ENCODE measurements at regions not wholly inside any gene's neighbourhood (a gene's known extent, or its start where the extent isn't known, plus 50 kb on each side); places are given as distances from the start of the nearest gene placed in this dataset.
"Not testable (repeated sequence)": the region's sequence is repeated elsewhere in the genome, so short reads cannot be mapped to it uniquely, and the experiment has no call there.

- DNase-seq, result no peak
- no peak overlapping the region for H3K9ac ChIP-seq (ENCODE audit: low read length in 3 of 3)
- no peaks in the 10 kb centered on the region for H3K4me1 ChIP-seq (ENCODE audit: control insufficient read depth in 2 of 3, insufficient read depth in 2 of 3, low read depth in 1 of 3, low read length in 3 of 3)
- H3K27ac ChIP-seq (ENCODE audit: low read depth in 2 of 2, low read length in 2 of 2), result no peak overlapping the region
- intact Hi-C loops (cut with DNase I), result no loop called here
- no peak for FAIRE-seq
- H3K36me3 ChIP-seq (ENCODE audit: control insufficient read depth in 2 of 3, insufficient read depth in 3 of 3, low read length in 3 of 3), result no peaks in the 10 kb centered on the region
- TF ChIP-seq CTCF (IDR thresholded peaks at IDR 0.05; ENCODE audit: borderline replicate concordance, extremely low read depth, insufficient read depth), result no peak
- no peaks in the 10 kb centered on the region for H3K27me3 ChIP-seq (ENCODE audit: control insufficient read depth, insufficient read depth, low read length)
- H3K4me3 ChIP-seq (ENCODE audit: low read length in 3 of 3), result no peak overlapping the region
- no peaks in the 10 kb centered on the region for H3K9me3 ChIP-seq (ENCODE audit: control insufficient read depth in 2 of 3, insufficient read depth in 1 of 3, low read length in 3 of 3)
Measured at GRCh38 chr6:51480040-51480439, 607.4 kb downstream of the PKHD1 start.

- H3K36me3 ChIP-seq (ENCODE audit: control insufficient read depth in 2 of 3, insufficient read depth in 3 of 3, low read length in 3 of 3); H3K4me3 ChIP-seq (ENCODE audit: low read length in 3 of 3); H3K9me3 ChIP-seq (ENCODE audit: control insufficient read depth in 2 of 3, insufficient read depth in 1 of 3, low read length in 3 of 3); intact Hi-C loops (cut with DNase I); H3K27me3 ChIP-seq (ENCODE audit: control insufficient read depth, insufficient read depth, low read length); H3K27ac ChIP-seq (ENCODE audit: low read depth in 2 of 2, low read length in 2 of 2); H3K9ac ChIP-seq (ENCODE audit: low read length in 3 of 3); H3K4me1 ChIP-seq (ENCODE audit: control insufficient read depth in 2 of 3, insufficient read depth in 2 of 3, low read depth in 1 of 3, low read length in 3 of 3); FAIRE-seq: not testable (repeated sequence)
- DNase-seq, result peak in 1 of 5 donors; percentile 39
Measured at GRCh38 chr6:51485869-51486268, 601.5 kb downstream of the PKHD1 start.

- FAIRE-seq (no peak), DNase-seq (no peak)
Measured at GRCh38 chr6:51487937-51488336, 599.5 kb downstream of the PKHD1 start.

GRCh38 chr6:51489133-51489532 lies 598.3 kb downstream of the PKHD1 start:
- no peak for FAIRE-seq

More at GRCh38 chr6:51487937-51488336, 599.5 kb downstream of the PKHD1 start:
- H3K9me3 ChIP-seq (ENCODE audit: control insufficient read depth in 2 of 3, insufficient read depth in 1 of 3, low read length in 3 of 3), result no peaks in the 10 kb centered on the region
- H3K4me1 ChIP-seq (ENCODE audit: control insufficient read depth in 2 of 3, insufficient read depth in 2 of 3, low read depth in 1 of 3, low read length in 3 of 3), result no peaks in the 10 kb centered on the region
- no peaks in the 10 kb centered on the region for H3K36me3 ChIP-seq (ENCODE audit: control insufficient read depth in 2 of 3, insufficient read depth in 3 of 3, low read length in 3 of 3)
- no peak overlapping the region for H3K4me3 ChIP-seq (ENCODE audit: low read length in 3 of 3)
- TF ChIP-seq CTCF (IDR thresholded peaks at IDR 0.05; ENCODE audit: borderline replicate concordance, extremely low read depth, insufficient read depth), result no peak
- intact Hi-C loops (cut with DNase I), result no loop called here
- H3K27me3 ChIP-seq (ENCODE audit: control insufficient read depth, insufficient read depth, low read length), result no peaks in the 10 kb centered on the region
- no peak overlapping the region for H3K9ac ChIP-seq (ENCODE audit: low read length in 3 of 3)
- H3K27ac ChIP-seq (ENCODE audit: low read depth in 2 of 2, low read length in 2 of 2), result no peak overlapping the region

More at GRCh38 chr6:51489133-51489532, 598.3 kb downstream of the PKHD1 start:
- no peak overlapping the region for H3K9ac ChIP-seq (ENCODE audit: low read length in 3 of 3)
- H3K4me1 ChIP-seq (ENCODE audit: control insufficient read depth in 2 of 3, insufficient read depth in 2 of 3, low read depth in 1 of 3, low read length in 3 of 3), result peaks cover 0 to under 1% (median 0%) of the 10 kb centered on the region in 3 donors
- H3K27me3 ChIP-seq (ENCODE audit: control insufficient read depth, insufficient read depth, low read length), result no peaks in the 10 kb centered on the region
- H3K4me3 ChIP-seq (ENCODE audit: low read length in 3 of 3), result no peak overlapping the region
- TF ChIP-seq CTCF (IDR thresholded peaks at IDR 0.05; ENCODE audit: borderline replicate concordance, extremely low read depth, insufficient read depth), result no peak
- H3K9me3 ChIP-seq (ENCODE audit: control insufficient read depth in 2 of 3, insufficient read depth in 1 of 3, low read length in 3 of 3), result no peaks in the 10 kb centered on the region
- intact Hi-C loops (cut with DNase I), result no loop called here
- no peaks in the 10 kb centered on the region for H3K36me3 ChIP-seq (ENCODE audit: control insufficient read depth in 2 of 3, insufficient read depth in 3 of 3, low read length in 3 of 3)
- no peak overlapping the region for H3K27ac ChIP-seq (ENCODE audit: low read depth in 2 of 2, low read length in 2 of 2)
- DNase-seq, result peak in 1 of 5 donors; percentile 46

Data from kidney (tissue), 13 donors.